IMR-90 (cell line): ENCODE measurements at regions not wholly inside any gene's neighbourhood (a gene's known extent, or its start where the extent isn't known, plus 50 kb on each side); places are given as distances from the start of the nearest gene placed in this dataset.

ENCODE experiments used
- ATAC-seq: fragments of 200-7000 bp; cut with Tn5 transposase; 2 replicates; pipeline ENCODE4 v1.9.1; 2020; ENCODE audit warnings: low read depth, mild to moderate bottlenecking, moderate library complexity
- BruUV-seq: library from RNA; stranded (reverse); fragments of 400-500 nt; replicated peaks from 2 replicates; lab custom pipeline; 2021; lab: Mats Ljungman, UMichigan
- CTCF ChIA-PET: fragments of 300-600 bp; formaldehyde crosslinking; extraction: SDS; loops from one replicate; lab custom pipeline; 2021; ENCODE audit warnings: antibody characterized with exemption; lab: Yijun Ruan, JAX
- POLR2A ChIA-PET: fragments of 300-600 bp; sonication (Branson Sonifier 250); formaldehyde crosslinking; loops from one replicate; lab custom pipeline; 2022; ENCODE audit warnings: antibody characterized with exemption; ENCODE audit not compliant: unreplicated experiment; lab: Charles Lee
- DNase-seq: peaks from one replicate; pipeline ENCODE4 v3.0.0; 2013
- H2AFZ ChIP-seq: replicated peaks from 2 replicates; pipeline ENCODE3; 2013; ENCODE audit warnings: low read length, mild to moderate bottlenecking; ENCODE audit not compliant: poor library complexity
- H2AK5ac ChIP-seq: 2 replicates; pipeline ENCODE4 v1.6.1; 2013; ENCODE audit warnings: low read depth, low read length, inconsistent platforms
- H2AK9ac ChIP-seq: replicated peaks from 2 replicates; pipeline ENCODE3; 2013; ENCODE audit warnings: mild to moderate bottlenecking, low read depth, low read length, moderate library complexity; ENCODE audit not compliant: poor library complexity
- H2BK120ac ChIP-seq: 2 replicates; pipeline ENCODE4 v1.6.1; 2013; ENCODE audit warnings: low read depth, low read length, inconsistent platforms
- H2BK15ac ChIP-seq: 3 replicates; pipeline ENCODE4 v1.6.1; 2013; ENCODE audit warnings: low read depth, low read length, inconsistent platforms
- H2BK20ac ChIP-seq: 2 replicates; pipeline ENCODE4 v1.6.1; 2013; ENCODE audit warnings: low read depth, mild to moderate bottlenecking, inconsistent platforms, low read length, moderate library complexity
- H2BK5ac ChIP-seq: 2 replicates; pipeline ENCODE4 v1.6.1; 2013; ENCODE audit warnings: mild to moderate bottlenecking, low read depth, low read length, inconsistent platforms; ENCODE audit not compliant: poor library complexity, severe bottlenecking
- H3K14ac ChIP-seq: replicated peaks from 2 replicates; pipeline ENCODE4 v1.6.1; 2013; ENCODE audit warnings: low read depth, low read length, inconsistent platforms
- H3K18ac ChIP-seq: 2 replicates; pipeline ENCODE4 v1.6.1; 2013; ENCODE audit warnings: low read depth, low read length, control low read depth
- H3K23ac ChIP-seq: 2 replicates; pipeline ENCODE4 v1.6.1; 2013; ENCODE audit warnings: low read depth, low read length, inconsistent platforms
- H3K27ac ChIP-seq: 2 replicates; pipeline ENCODE4 v1.5.1; 2013; ENCODE audit warnings: mild to moderate bottlenecking, control low read depth, low read length; ENCODE audit not compliant: insufficient read depth
- H3K27me3 ChIP-seq: 2 replicates; pipeline ENCODE4 v1.6.1; 2013; ENCODE audit warnings: low read length; ENCODE audit not compliant: control insufficient read depth, insufficient read depth
- H3K36me3 ChIP-seq: 2 replicates; pipeline ENCODE4 v1.6.1; 2013; ENCODE audit warnings: low read length, mixed read lengths; ENCODE audit not compliant: control insufficient read depth, insufficient read depth
- H3K4ac ChIP-seq: 2 replicates; pipeline ENCODE4 v1.6.1; 2013; ENCODE audit warnings: low read depth, low read length, inconsistent platforms
- H3K4me1 ChIP-seq: 2 replicates; pipeline ENCODE4 v1.6.1; 2013; ENCODE audit warnings: low read length, mixed read lengths; ENCODE audit not compliant: control insufficient read depth, insufficient read depth
- H3K4me2 ChIP-seq: 2 replicates; pipeline ENCODE4 v1.6.1; 2013; ENCODE audit warnings: low read depth, mild to moderate bottlenecking, control low read depth, low read length, moderate library complexity
- H3K4me3 ChIP-seq: 2 replicates; pipeline ENCODE4 v1.5.1; 2013; ENCODE audit warnings: low read depth, mild to moderate bottlenecking, control low read depth, low read length, moderate library complexity; ENCODE audit not compliant: insufficient read depth
- H3K56ac ChIP-seq: 2 replicates; pipeline ENCODE4 v1.6.1; 2013; ENCODE audit warnings: low read length, inconsistent platforms; ENCODE audit not compliant: insufficient read depth; ENCODE audit errors: extremely low read depth
- H3K79me1 ChIP-seq, 2 experiments: 2 replicates each; pipeline ENCODE4 v1.6.1; 2013; ENCODE audit warnings: low read length in 2 of 2, inconsistent platforms in 1 of 2, low read depth in 1 of 2
- H3K9ac ChIP-seq: 2 replicates; pipeline ENCODE4 v1.6.1; 2013; ENCODE audit warnings: low read depth, low read length, control low read depth
- H3K9me1 ChIP-seq: 2 replicates; pipeline ENCODE4 v1.6.1; 2013; ENCODE audit warnings: low read length, inconsistent platforms; ENCODE audit not compliant: insufficient read depth
- H3K9me3 ChIP-seq: 2 replicates; pipeline ENCODE4 v1.6.1; 2013; ENCODE audit warnings: low read length; ENCODE audit not compliant: control insufficient read depth, insufficient read depth
- H4K20me1 ChIP-seq: 2 replicates; pipeline ENCODE4 v1.6.1; 2013; ENCODE audit warnings: low read length, inconsistent platforms; ENCODE audit not compliant: insufficient read depth
- H4K5ac ChIP-seq: 2 replicates; pipeline ENCODE4 v1.6.1; 2013; ENCODE audit warnings: mild to moderate bottlenecking, low read depth, low read length, control low read depth
- H4K8ac ChIP-seq, 2 experiments: 2 replicates each; pipeline ENCODE4 v1.6.1; 2013; ENCODE audit warnings: low read depth in 2 of 2, low read length in 2 of 2, control low read depth in 1 of 2, inconsistent platforms in 1 of 2
- H4K91ac ChIP-seq: 2 replicates; pipeline ENCODE4 v1.6.1; 2013; ENCODE audit warnings: low read depth, low read length, inconsistent platforms; ENCODE audit not compliant: insufficient read depth
- BHLHE40 ChIP-seq: fragments of 150-350 bp; IDR thresholded peaks from 2 replicates; pipeline ENCODE4 v1.6.1; 2016; ENCODE audit warnings: mild to moderate bottlenecking, low read depth, low read length
- CHD1 ChIP-seq: IDR thresholded peaks from 2 replicates; pipeline ENCODE4 v1.6.1; 2012; ENCODE audit warnings: low read depth, low read length, improper control_type of control experiment
- FOS ChIP-seq: fragments of 150-350 bp; IDR thresholded peaks from 2 replicates; pipeline ENCODE4 v1.6.1; 2016; ENCODE audit warnings: low read depth, low read length
- MAFK ChIP-seq: IDR thresholded peaks from 2 replicates; pipeline ENCODE4 v1.6.1; 2012; ENCODE audit warnings: low read depth, low read length, improper control_type of control experiment
- MAZ ChIP-seq: IDR thresholded peaks from 2 replicates; pipeline ENCODE4 v1.6.1; 2012; ENCODE audit warnings: low read depth, mild to moderate bottlenecking, low read length, improper control_type of control experiment, moderate library complexity, borderline replicate concordance
- MXI1 ChIP-seq: IDR thresholded peaks from 2 replicates; pipeline ENCODE4 v1.6.1; 2012; ENCODE audit warnings: low read depth, mild to moderate bottlenecking, low read length, moderate library complexity, borderline replicate concordance
- NFE2L2 ChIP-seq: fragments of 150-350 bp; IDR thresholded peaks from 2 replicates; pipeline ENCODE4 v1.6.1; 2016; ENCODE audit warnings: low read depth, mild to moderate bottlenecking, low read length
- POLR2A ChIP-seq: IDR thresholded peaks from 2 replicates; pipeline ENCODE4 v1.6.1; 2012; ENCODE audit warnings: mild to moderate bottlenecking, low read depth, low read length
- RAD21 ChIP-seq: IDR thresholded peaks from 2 replicates; pipeline ENCODE4 v1.6.1; 2012; ENCODE audit warnings: low read length, improper control_type of control experiment
- RCOR1 ChIP-seq: IDR thresholded peaks from 2 replicates; pipeline ENCODE4 v1.6.1; 2012; ENCODE audit warnings: mild to moderate bottlenecking, low read length, improper control_type of control experiment; ENCODE audit not compliant: insufficient replicate concordance
- RFX5 ChIP-seq: IDR thresholded peaks from 2 replicates; pipeline ENCODE4 v1.8.0; 2012; ENCODE audit warnings: low read depth, mild to moderate bottlenecking, low read length, moderate library complexity
- SMC3 ChIP-seq: fragments of 150-350 bp; IDR thresholded peaks from 2 replicates; pipeline ENCODE4 v1.6.1; 2016; ENCODE audit warnings: low read depth, mild to moderate bottlenecking, antibody characterized with exemption, low read length, moderate library complexity
- WGBS, 2 experiments: methylation state at CpG; one replicate each; pipeline versions ENCODE4 v1.1.5 to v1.1.7; 2013; ENCODE audit warnings: missing lambda C conversion rate in 2 of 2; ENCODE audit not compliant: insufficient read length in 1 of 2; ENCODE audit errors: extremely low coverage in 2 of 2; 5-methylcytosine and 5-hydroxymethylcytosine counted together
- dilution Hi-C: fragments of 300-500 bp; cut with HindIII; formaldehyde crosslinking; loops from one replicate; pipeline ENCODE4 v1.14.3; 2018; ENCODE audit warnings: low sequenced_read_pairs; ENCODE audit not compliant: unreplicated experiment
- in situ Hi-C: fragments of 300-500 bp; cut with MboI; formaldehyde crosslinking; loops from 3 replicates; pipeline ENCODE4 v1.14.3; 2019; ENCODE audit warnings: low sequenced_read_pairs, inconsistent platforms, mixed read lengths
- intact Hi-C: fragments of 100-400 bp; cut with micrococcal nuclease; formaldehyde crosslinking; loops from 2 replicates; pipeline ENCODE4 v1.10.0; 2022
- TF ChIP-seq, protein P1 (sequence below): fragments of 150-350 bp; IDR thresholded peaks from 2 replicates; pipeline ENCODE4 v1.6.1; 2016; ENCODE audit warnings: low read depth, mild to moderate bottlenecking, low read length, moderate library complexity, borderline replicate concordance
- TF ChIP-seq, protein P2 (sequence below): conservative IDR thresholded peaks from 2 replicates; pipeline ENCODE4 v1.5.1; 2012; ENCODE audit warnings: mild to moderate bottlenecking, low read depth, low read length, improper control_type of control experiment
- TF ChIP-seq, protein P3 (sequence below): fragments of 150-350 bp; IDR thresholded peaks from 2 replicates; pipeline ENCODE4 v1.6.1; 2017; ENCODE audit warnings: mild to moderate bottlenecking, antibody characterized with exemption, low read length, low read depth

DNA sequence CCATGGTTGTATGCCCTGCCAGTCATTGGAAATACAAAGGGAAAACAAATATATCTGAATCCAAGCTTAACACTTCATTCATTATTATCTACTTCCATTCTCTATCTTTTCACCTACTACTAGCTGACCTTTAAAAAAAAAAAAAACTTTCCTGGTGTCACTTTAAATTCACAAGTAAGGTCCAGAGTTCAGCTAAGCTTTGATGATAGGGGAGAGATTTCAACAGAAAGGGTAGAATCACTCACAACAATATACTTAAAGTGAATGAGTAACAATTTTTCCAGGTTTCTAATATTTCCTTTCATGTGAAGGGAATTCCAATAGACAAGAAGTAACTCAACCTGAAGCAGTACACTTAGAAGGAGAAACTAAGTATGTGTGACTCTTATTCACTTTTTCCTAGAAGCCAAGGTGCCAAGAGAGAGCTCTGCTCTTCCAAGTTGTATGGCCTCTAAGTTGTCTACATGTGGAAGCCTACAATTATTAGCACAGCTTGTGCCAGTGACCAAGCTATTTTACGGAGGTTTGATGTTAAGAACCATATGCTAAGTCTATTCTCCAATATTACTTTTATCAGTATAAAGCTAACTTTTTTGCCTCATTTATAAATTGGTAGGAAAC, 371.7 kb downstream of the TENT5A start:
- H4K8ac ChIP-seq = no peak overlapping the region
- H3K9me1 ChIP-seq = no peaks in the 10 kb centered on the region
- no CpG with 5 or more reads among the region's 1 CpG for WGBS, 2 experiments
- intact Hi-C loops = no loop called here
- no peak overlapping the region for H3K18ac ChIP-seq
- no peak overlapping the region for H2BK5ac ChIP-seq
- no peak overlapping the region for H2BK120ac ChIP-seq
- no peak overlapping the region for H3K4ac ChIP-seq
- no peak overlapping the region for H3K4me3 ChIP-seq
- dilution Hi-C loops = no loop called here
- no peaks in the 10 kb centered on the region for H3K4me1 ChIP-seq
- H2AFZ ChIP-seq = no peak overlapping the region
- H2AK5ac ChIP-seq = no peak overlapping the region
- CTCF ChIA-PET = no interaction called here
- no peak overlapping the region for H4K91ac ChIP-seq
- no peaks in the 10 kb centered on the region for H3K36me3 ChIP-seq
- H3K14ac ChIP-seq = no peak overlapping the region
- H3K9me3 ChIP-seq = no peaks in the 10 kb centered on the region
- POLR2A ChIA-PET = no interaction called here
- H3K27ac ChIP-seq = no peak overlapping the region
- no peak overlapping the region for H3K4me2 ChIP-seq
- H3K27me3 ChIP-seq = no peaks in the 10 kb centered on the region; the same call in 1 of the 2 replicates
- H3K56ac ChIP-seq = no peak overlapping the region
- no peak overlapping the region for H2AK9ac ChIP-seq
- no peak overlapping the region for H3K23ac ChIP-seq
- BruUV-seq = no TSS peak
- no peak overlapping the region for H3K9ac ChIP-seq
- no peaks in the 10 kb centered on the region for H3K79me1 ChIP-seq
- ATAC-seq = no peak
- no peaks in the 10 kb centered on the region for H4K20me1 ChIP-seq
- no peak for DNase-seq
- TF ChIP-seq SMC3 (no peak), CHD1 (no peak), POLR2A (no peak), RAD21 (no peak), FOS (no peak), MXI1 (no peak), BHLHE40 (no peak), RCOR1 (no peak), MAZ (no peak), RFX5 (no peak), MAFK (no peak), NFE2L2 (no peak)
- TF ChIP-seq, protein P1, sequence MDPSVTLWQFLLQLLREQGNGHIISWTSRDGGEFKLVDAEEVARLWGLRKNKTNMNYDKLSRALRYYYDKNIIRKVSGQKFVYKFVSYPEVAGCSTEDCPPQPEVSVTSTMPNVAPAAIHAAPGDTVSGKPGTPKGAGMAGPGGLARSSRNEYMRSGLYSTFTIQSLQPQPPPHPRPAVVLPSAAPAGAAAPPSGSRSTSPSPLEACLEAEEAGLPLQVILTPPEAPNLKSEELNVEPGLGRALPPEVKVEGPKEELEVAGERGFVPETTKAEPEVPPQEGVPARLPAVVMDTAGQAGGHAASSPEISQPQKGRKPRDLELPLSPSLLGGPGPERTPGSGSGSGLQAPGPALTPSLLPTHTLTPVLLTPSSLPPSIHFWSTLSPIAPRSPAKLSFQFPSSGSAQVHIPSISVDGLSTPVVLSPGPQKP = no peak
- TF ChIP-seq, protein P2, sequence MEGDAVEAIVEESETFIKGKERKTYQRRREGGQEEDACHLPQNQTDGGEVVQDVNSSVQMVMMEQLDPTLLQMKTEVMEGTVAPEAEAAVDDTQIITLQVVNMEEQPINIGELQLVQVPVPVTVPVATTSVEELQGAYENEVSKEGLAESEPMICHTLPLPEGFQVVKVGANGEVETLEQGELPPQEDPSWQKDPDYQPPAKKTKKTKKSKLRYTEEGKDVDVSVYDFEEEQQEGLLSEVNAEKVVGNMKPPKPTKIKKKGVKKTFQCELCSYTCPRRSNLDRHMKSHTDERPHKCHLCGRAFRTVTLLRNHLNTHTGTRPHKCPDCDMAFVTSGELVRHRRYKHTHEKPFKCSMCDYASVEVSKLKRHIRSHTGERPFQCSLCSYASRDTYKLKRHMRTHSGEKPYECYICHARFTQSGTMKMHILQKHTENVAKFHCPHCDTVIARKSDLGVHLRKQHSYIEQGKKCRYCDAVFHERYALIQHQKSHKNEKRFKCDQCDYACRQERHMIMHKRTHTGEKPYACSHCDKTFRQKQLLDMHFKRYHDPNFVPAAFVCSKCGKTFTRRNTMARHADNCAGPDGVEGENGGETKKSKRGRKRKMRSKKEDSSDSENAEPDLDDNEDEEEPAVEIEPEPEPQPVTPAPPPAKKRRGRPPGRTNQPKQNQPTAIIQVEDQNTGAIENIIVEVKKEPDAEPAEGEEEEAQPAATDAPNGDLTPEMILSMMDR = no peak
- TF ChIP-seq, protein P3, sequence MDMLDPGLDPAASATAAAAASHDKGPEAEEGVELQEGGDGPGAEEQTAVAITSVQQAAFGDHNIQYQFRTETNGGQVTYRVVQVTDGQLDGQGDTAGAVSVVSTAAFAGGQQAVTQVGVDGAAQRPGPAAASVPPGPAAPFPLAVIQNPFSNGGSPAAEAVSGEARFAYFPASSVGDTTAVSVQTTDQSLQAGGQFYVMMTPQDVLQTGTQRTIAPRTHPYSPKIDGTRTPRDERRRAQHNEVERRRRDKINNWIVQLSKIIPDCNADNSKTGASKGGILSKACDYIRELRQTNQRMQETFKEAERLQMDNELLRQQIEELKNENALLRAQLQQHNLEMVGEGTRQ = no peak
- no peak overlapping the region for H2BK20ac ChIP-seq
- in situ Hi-C loops = no loop called here
- no peak overlapping the region for H4K5ac ChIP-seq
- no peak overlapping the region for H2BK15ac ChIP-seq
